Activated CD4-positive, alpha-beta T cell treated with anti-CD3 and anti-CD28 coated beads, Interleukin-2, amount 50 U/mL, for 4 hours (primary cell): ENCODE measurements at regions not wholly inside any gene's neighbourhood (a gene's known extent, or its start where the extent isn't known, plus 50 kb on each side); places are given as distances from the start of the nearest gene placed in this dataset.

Experiments
- DNase-seq, 2 experiments: peaks; one replicate each; pipeline ENCODE4 v3.0.0-alpha.2; 2020

DNA sequence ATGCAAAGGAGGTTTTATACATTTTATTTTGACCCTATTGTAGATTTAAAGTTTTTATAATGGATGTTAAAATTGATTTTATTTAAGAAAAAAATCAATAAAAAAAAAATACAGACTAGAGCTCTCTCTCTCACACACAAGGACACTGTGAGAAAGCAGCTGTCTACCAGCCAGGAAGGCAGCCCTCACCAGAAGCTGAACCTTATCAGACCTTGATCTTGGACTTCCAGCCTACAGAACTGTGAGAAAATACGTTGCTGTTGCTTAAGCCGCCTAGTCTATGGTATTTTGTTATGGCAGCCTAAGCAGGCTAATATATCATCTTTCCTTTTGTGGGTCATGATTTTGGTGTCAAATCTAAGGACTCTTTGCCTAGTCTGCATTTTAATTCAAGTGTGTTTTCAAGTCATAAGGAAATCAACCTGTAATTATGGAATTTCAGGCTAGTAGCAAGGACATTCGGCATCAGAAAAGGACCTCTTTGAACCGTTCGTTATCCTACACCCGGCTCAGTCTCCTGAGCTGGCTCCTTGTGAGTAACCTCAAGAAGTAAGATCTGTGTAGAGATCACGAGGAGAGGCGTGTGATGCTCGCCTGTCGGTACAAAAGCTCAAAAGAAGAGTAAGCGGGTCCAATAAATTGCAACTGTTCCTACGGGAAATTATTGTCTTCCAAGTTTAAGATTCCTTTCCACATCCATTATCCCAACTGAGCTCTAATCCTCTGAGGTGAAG is 98.2 kb downstream of the PDCL3 start:
- no peak for DNase-seq

- no peak for DNase-seq
Observed at GRCh38 chr2:100662866-100663265, 100.1 kb downstream of the PDCL3 start.

- no peak for DNase-seq
Observed at GRCh38 chr2:100664021-100664755, 101.4 kb downstream of the PDCL3 start.

GRCh38 chr2:100664756-100665101 is 101.9 kb downstream of the PDCL3 start:
- no peak for DNase-seq

- DNase-seq, result no peak
Observed at GRCh38 chr2:100666996-100667395, 104.2 kb downstream of the PDCL3 start.

DNA sequence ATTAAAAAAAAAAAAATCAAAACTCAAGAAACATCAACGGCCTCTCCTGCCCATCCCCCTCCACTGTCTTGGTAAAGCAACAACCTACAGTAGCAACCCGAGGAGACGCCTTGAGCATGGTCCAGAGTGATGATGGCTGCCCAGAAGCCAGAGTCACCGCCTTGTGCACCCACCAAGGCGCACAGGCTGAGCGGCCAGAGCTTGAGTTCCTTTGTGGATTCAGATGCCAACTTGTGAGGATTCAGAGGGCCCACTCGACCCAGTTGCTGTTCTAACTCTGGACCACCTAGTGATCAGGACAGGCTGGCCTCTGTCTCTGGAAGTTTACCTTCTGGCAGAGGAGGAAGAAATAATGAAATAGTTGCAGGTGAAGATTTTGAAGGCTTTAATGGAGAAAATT is 105.0 kb downstream of the PDCL3 start:
- DNase-seq, result no peak

- DNase-seq, result no peak
Observed at GRCh38 chr2:100670232-100670631, 107.4 kb downstream of the PDCL3 start.

DNA sequence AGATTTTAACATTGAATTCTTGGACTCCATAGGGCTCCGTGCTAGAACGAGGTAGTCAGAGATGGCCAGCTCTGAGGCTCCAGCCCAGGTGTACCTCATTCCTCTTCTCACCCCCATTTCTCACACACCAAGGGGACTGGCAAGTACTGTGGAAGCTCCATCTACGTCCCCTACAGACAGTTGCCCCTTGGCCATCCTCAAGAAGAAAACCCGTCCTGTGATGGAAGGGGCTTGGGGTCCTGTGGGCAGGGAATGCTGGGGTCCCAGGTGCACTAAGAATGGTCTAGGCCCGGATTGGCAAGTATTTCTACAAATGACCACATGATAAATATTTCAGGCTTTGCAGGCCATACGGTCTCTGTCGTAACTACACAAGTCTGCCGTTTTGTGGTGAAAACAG is 110.3 kb downstream of the PDCL3 start:
- DNase-seq, result no peak

GRCh38 chr2:100673691-100674485 is 111.1 kb downstream of the PDCL3 start:
- DNase-seq, result no peak

- DNase-seq, result no peak
Observed at GRCh38 chr2:100674666-100675065, 111.9 kb downstream of the PDCL3 start.

GRCh38 chr2:100675373-100675772 is 112.6 kb downstream of the PDCL3 start:
- no peak for DNase-seq

DNA sequence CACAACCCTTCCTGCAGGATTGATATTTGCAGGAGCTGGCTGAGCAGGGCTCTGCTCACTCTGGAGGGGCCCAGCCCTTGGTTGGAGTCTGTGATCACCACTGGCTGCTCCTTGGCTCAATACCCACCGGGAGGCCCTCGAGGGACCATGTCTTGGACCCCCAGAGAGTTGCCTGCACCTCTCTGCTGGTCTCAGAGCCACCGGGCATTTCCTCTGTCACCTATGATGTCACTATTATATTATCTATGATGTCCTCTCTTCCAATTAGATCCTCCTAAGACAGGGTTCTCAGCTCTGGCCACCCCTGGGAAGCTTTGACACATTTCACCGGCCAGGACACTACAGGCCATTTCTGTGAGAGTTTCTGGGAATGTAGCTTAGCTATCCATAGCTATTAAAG is 113.1 kb downstream of the PDCL3 start:
- no peak for DNase-seq

GRCh38 chr2:100676346-100676745 is 113.6 kb downstream of the PDCL3 start:
- no peak for DNase-seq

DNA sequence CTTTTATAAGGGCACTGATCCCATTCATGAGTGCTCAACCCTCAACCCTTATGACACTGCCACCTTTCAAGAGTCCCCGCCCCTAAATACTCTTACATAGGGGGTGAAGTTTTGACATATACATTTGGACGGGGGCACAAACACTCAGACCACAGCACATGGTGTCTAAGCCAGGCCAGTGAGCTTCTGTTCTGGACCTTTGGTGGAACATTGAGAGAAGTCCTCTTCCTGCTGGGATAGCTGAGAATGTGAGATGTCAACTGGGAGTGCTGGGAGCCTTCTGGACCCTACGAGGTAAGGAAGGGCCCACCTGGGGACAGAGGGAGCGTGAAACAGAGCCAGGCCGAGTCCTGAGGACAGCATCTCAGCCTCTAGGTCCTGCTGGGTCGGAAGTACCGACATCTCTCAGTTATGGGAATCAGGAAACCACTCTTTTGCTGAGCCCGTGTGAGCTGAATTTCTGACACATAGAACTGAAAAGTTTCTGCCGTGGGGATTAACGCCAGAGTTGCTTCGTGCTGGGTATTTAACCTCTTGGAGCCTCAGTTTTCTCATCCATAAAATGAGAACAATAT is 114.9 kb downstream of the PDCL3 start:
- no peak for DNase-seq

DNA sequence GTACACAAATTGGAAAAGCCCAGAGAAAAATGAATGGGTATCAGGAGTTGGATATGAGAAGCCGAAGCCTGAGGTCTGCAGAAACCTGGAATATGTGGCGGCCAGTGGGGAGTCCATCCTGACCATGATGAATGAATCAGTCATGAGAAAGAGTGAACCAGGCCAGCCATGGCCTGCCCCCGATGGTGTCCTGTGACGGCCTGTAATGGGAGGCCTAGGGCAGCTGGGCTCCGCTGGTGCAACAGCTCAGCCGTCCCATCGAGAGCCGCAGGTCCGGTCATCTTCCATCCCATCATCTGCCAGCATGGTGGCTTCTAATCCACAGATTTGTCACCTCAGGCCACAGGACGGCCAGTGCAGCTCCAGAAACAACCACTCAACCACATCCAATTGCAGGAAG is 116.4 kb downstream of the PDCL3 start:
- no peak for DNase-seq

- DNase-seq, result no peak
Observed at GRCh38 chr2:100682536-100682935, 119.7 kb downstream of the PDCL3 start.

DNA sequence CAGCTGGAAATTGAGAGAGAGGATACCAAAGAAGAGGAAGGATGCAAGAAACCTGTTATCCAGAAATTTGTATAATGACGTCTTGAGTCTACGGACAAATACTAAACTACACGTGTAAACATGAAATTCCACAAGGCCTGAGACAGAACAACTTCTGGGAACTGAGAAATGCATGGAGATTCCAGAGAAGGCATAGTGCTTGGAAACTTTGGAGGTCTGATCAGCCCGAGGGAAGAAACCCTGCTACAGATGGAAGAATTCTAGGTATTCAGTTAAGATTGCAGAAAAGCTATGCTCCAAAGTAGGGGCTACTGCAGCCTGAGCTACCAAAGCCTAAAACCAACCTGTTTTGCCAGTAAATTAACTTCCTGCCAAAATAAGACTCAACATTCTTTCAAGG is 120.4 kb downstream of the PDCL3 start:
- DNase-seq, result no peak

- no peak for DNase-seq
Observed at GRCh38 chr2:100691846-100692245, 128.1 kb upstream of the NPAS2 start.

DNA sequence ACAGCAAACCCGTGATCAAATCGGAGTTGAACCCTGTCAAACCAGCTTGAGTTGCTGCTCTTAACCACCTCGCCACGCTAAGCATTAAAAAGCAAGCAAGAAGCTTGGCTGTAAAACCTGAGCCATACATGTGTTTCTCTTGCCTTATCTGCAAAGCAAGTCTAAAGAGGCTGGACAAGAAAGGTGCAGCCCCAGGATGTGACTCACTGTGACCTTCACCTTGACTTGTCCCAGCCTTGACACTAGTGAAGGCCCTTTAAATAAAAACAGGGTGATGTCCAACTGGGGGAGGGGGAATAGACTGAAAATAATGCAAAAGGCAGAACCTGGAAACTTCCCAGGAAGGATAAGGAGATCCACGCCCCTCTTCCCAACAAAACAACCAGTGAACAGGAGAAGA is 127.6 kb upstream of the NPAS2 start:
- no peak for DNase-seq

DNA sequence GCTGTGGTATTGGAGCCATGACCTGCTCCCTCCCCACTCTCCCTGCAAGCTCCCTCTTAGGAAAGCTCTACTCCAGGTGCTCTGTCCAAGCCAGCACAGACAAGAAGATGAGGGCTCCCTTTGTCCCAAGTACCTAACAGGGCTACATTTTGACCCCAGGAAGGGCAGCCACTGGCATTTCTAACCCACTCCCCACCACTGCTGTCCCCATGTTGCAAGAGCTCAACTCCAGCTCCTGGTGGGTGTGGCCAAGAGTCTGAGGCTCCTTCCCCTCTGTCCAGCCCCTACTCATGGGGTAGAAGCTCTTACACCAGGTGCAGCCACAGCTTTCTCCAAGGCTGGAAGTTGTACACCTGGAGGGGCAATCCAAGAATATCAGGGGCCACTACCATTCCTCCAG is 127.0 kb upstream of the NPAS2 start:
- no peak for DNase-seq

- DNase-seq, result no peak
Observed at GRCh38 chr2:100699131-100699530, 120.8 kb upstream of the NPAS2 start.

- DNase-seq, result no peak
Observed at GRCh38 chr2:100702438-100703109, 117.4 kb upstream of the NPAS2 start.

- no peak for DNase-seq
Observed at GRCh38 chr2:100703213-100703612, 116.7 kb upstream of the NPAS2 start.
